ENCODE measurements at regions not wholly inside any gene's neighbourhood (a gene's known extent, or its start where the extent isn't known, plus 50 kb on each side); places are given as distances from the start of the nearest gene placed in this dataset.

DNA sequence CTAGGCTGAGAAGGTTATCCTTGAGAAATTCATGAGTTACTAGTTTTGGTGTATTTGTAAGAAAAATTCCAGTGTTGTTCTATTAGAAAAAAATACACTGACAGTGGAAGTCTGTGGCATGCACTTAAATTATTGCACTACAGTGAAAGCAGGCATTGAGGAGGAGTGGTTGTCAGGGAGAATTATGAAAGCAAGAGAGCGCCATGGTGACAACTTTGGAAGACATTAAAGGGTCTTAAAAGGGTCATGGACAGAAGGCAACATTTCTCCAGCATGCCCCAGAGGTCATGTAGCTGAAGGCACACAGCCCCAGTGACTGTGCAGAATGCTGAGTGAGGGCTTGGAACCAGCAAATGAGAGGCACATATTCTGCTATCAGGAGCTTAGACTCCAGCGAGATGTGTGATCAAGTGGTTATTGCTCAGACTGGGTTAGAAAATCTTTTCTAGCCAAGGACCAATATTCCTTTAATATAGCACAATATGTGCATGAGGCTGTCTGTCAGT is 292.7 kb downstream of the OLFM4 start:
- TF ChIP-seq CTCF (IDR thresholded peaks at IDR 0.05) = no peak
- TF ChIP-seq POLR2A (IDR thresholded peaks at IDR 0.05) = no peak
- TF ChIP-seq POLR2AphosphoS5 (IDR thresholded peaks at IDR 0.05) = no peak
- TF ChIP-seq EP300 (IDR thresholded peaks at IDR 0.05) = no peak

Measured in upper lobe of left lung (tissue), 4 donors.